HL-60 (cell line): ENCODE measurements at regions not wholly inside any gene's neighbourhood (a gene's known extent, or its start where the extent isn't known, plus 50 kb on each side); places are given as distances from the start of the nearest gene placed in this dataset.

Experiments
- DNase-seq, 2 experiments: peaks; one replicate each; pipeline ENCODE4 v3.0.0-alpha.2; 2010 to 2020; ENCODE audit warnings: low read depth in 1 of 2, low spot score in 1 of 2
- H3K27ac ChIP-seq: fragments of 250-450 bp; sonication (Bioruptor Pico); replicated peaks from 2 replicates; pipeline ENCODE4 v1.5.1; 2020; ENCODE audit warnings: mild to moderate bottlenecking, moderate library complexity
- H3K27me3 ChIP-seq: fragments of 250-450 bp; sonication (Bioruptor Pico); 2 replicates; pipeline ENCODE4 v1.5.1; 2021; ENCODE audit warnings: mild to moderate bottlenecking, moderate library complexity; ENCODE audit not compliant: insufficient read depth, poor library complexity, severe bottlenecking
- H3K4me3 ChIP-seq: replicated peaks from 2 replicates; pipeline ENCODE4 v1.5.1; 2011; ENCODE audit warnings: mild to moderate bottlenecking, control low read depth, low read length; ENCODE audit not compliant: insufficient read depth
- CTCF ChIP-seq: IDR thresholded peaks from one replicate; pipeline ENCODE4 v1.5.1; 2011; ENCODE audit warnings: low read length, control low read depth, inconsistent platforms; ENCODE audit not compliant: insufficient read depth
- GABPA ChIP-seq: IDR thresholded peaks from 2 replicates; pipeline ENCODE4 v1.6.1; 2012; ENCODE audit warnings: low read depth
- POLR2AphosphoS5 ChIP-seq: IDR thresholded peaks from 2 replicates; pipeline ENCODE4 v1.6.1; 2012; ENCODE audit warnings: low read depth
- REST ChIP-seq: IDR thresholded peaks from 2 replicates; pipeline ENCODE4 v1.6.1; 2012; ENCODE audit warnings: low read depth; ENCODE audit not compliant: insufficient replicate concordance
- SPI1 ChIP-seq: IDR thresholded peaks from 2 replicates; pipeline ENCODE4 v1.6.1; 2012; ENCODE audit warnings: low read depth, mild to moderate bottlenecking, borderline replicate concordance

- Histone ChIP-seq H3K27ac (no peak overlapping the region), H3K4me3 (no peak overlapping the region), H3K27me3 (no peaks in the 10 kb centered on the region)
- peak in 1 of 2 experiments; percentile 3 for DNase-seq
- TF ChIP-seq SPI1 (no peak), GABPA (no peak), CTCF (no peak), POLR2AphosphoS5 (no peak), REST (no peak)
Observed at GRCh38 chr5:121189342-121190305, 662.1 kb upstream of the FTMT start.

GRCh38 chr5:121199216-121199999 is 652.3 kb upstream of the FTMT start:
- Histone ChIP-seq H3K4me3 (no peak overlapping the region), H3K27me3 (no peaks in the 10 kb centered on the region), H3K27ac (no peak overlapping the region)
- no peak for TF ChIP-seq POLR2AphosphoS5
- no peak for TF ChIP-seq SPI1
- no peak for TF ChIP-seq GABPA
- no peak for TF ChIP-seq CTCF
- TF ChIP-seq REST = no peak
- no peak for DNase-seq

DNA sequence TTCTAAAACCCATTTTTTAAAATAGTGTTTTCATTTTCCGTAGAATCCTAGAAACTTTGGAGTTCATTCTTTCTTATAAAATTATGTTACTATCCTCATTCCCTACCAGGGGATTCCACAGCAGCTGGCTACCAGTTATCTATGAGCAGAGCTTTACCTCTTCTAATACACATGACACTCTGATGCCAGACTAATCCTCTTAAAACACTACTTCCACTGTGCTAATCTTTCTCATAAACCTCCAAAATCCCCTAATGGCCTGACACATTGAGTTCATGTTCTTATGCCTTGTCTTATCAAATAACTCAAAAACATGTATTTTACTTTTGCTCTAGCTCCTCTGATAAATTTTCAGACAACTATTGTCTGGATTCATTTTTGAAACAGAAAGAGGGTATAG is 633.6 kb upstream of the FTMT start:
- no peak overlapping the region for H3K27ac ChIP-seq
- TF ChIP-seq GABPA (no peak), POLR2AphosphoS5 (no peak), CTCF (no peak), REST (no peak), SPI1 (no peak)
- no peaks in the 10 kb centered on the region for H3K27me3 ChIP-seq
- DNase-seq = no peak
- H3K4me3 ChIP-seq = no peak overlapping the region
